ENCODE measurements at regions not wholly inside any gene's neighbourhood (a gene's known extent, or its start where the extent isn't known, plus 50 kb on each side); places are given as distances from the start of the nearest gene placed in this dataset.
"Not testable (repeated sequence)": the region's sequence is repeated elsewhere in the genome, so short reads cannot be mapped to it uniquely, and the experiment has no call there.

- no peak for DNase-seq
These were observed 242.8 kb upstream of the RGS17 start for GRCh38 chr6:153373869-153374268.

GRCh38 chr6:153368131-153368530 is 237.0 kb upstream of the RGS17 start:
- DNase-seq, result no peak

- no peak for DNase-seq
These were observed 235.9 kb upstream of the RGS17 start for GRCh38 chr6:153367021-153367420.

GRCh38 chr6:153357391-153357790 is 226.3 kb upstream of the RGS17 start:
- no peak for DNase-seq

GRCh38 chr6:153340568-153340967 is 209.5 kb upstream of the RGS17 start:
- DNase-seq, result no peak

- DNase-seq, result no peak
These were observed 203.0 kb upstream of the RGS17 start for GRCh38 chr6:153334121-153334520.

- not testable (repeated sequence) for DNase-seq
These were observed 200.1 kb upstream of the RGS17 start for GRCh38 chr6:153331221-153331620.

- DNase-seq, result no peak
These were observed 197.1 kb upstream of the RGS17 start for GRCh38 chr6:153328194-153328593.

- no peak for DNase-seq
These were observed 194.6 kb upstream of the RGS17 start for GRCh38 chr6:153325661-153326060.

- DNase-seq, result peak; percentile 49
These were observed 181.6 kb upstream of the RGS17 start for GRCh38 chr6:153312634-153313033.

GRCh38 chr6:153309651-153310050 is 178.6 kb upstream of the RGS17 start:
- no peak for DNase-seq

GRCh38 chr6:153302133-153302532 is 171.1 kb upstream of the RGS17 start:
- DNase-seq, result no peak

GRCh38 chr6:153301602-153302001 is 170.5 kb upstream of the RGS17 start:
- no peak for DNase-seq

GRCh38 chr6:153282456-153282855 is 151.4 kb upstream of the RGS17 start:
- not testable (repeated sequence) for DNase-seq

- no peak for DNase-seq
These were observed 144.9 kb upstream of the RGS17 start for GRCh38 chr6:153275997-153276396.

- DNase-seq, result no peak
These were observed 141.3 kb upstream of the RGS17 start for GRCh38 chr6:153272201-153272980.

GRCh38 chr6:153263489-153263888 is 132.4 kb upstream of the RGS17 start:
- no peak for DNase-seq

GRCh38 chr6:153251326-153251725 is 120.2 kb upstream of the RGS17 start:
- DNase-seq, result no peak

GRCh38 chr6:153237670-153238069 is 106.6 kb upstream of the RGS17 start:
- no peak for DNase-seq

GRCh38 chr6:153231048-153231646 is 100.1 kb upstream of the RGS17 start:
- DNase-seq, result peak; percentile 26

GRCh38 chr6:153218184-153218792 is 87.2 kb upstream of the RGS17 start:
- no peak for DNase-seq

- no peak for DNase-seq
These were observed 85.7 kb upstream of the RGS17 start for GRCh38 chr6:153216789-153217188.

GRCh38 chr6:153215242-153215641 is 84.2 kb upstream of the RGS17 start:
- no peak for DNase-seq

GRCh38 chr6:153214436-153214835 is 83.4 kb upstream of the RGS17 start:
- no peak for DNase-seq

Measured in DMS153 (cell line).